Hematopoietic multipotent progenitor cell (in vitro differentiated cells): ENCODE measurements at regions not wholly inside any gene's neighbourhood (a gene's known extent, or its start where the extent isn't known, plus 50 kb on each side); places are given as distances from the start of the nearest gene placed in this dataset.

Experiments used
- DNase-seq, 3 donors: peaks; one replicate each; pipeline ENCODE4 v3.0.0-alpha.2; 2011 to 2015; ENCODE audit warnings: low read depth in 2 of 3, low spot score in 2 of 3

- no peak for DNase-seq
Observed at GRCh38 chr12:92003701-92004100, 141.9 kb downstream of the BTG1 start.

GRCh38 chr12:92002673-92003382, 142.8 kb downstream of the BTG1 start:
- no peak for DNase-seq

GRCh38 chr12:92002195-92002649, 143.4 kb downstream of the BTG1 start:
- no peak for DNase-seq

- DNase-seq: no peak
Observed at GRCh38 chr12:92000597-92000996, 145.0 kb downstream of the BTG1 start.

- DNase-seq: no peak
Observed at GRCh38 chr12:91999823-92000222, 145.8 kb downstream of the BTG1 start.

- no peak for DNase-seq
Observed at GRCh38 chr12:91998316-91998715, 147.3 kb downstream of the BTG1 start.

GRCh38 chr12:91994208-91994797, 151.3 kb downstream of the BTG1 start:
- no peak for DNase-seq

- no peak for DNase-seq
Observed at GRCh38 chr12:91993287-91994017, 152.2 kb downstream of the BTG1 start.

- no peak for DNase-seq
Observed at GRCh38 chr12:91991399-91992187, 154.1 kb downstream of the BTG1 start.

GRCh38 chr12:91990525-91990924, 155.1 kb downstream of the BTG1 start:
- no peak for DNase-seq

- no peak for DNase-seq
Observed at GRCh38 chr12:91989143-91989542, 156.5 kb downstream of the BTG1 start.

- no peak for DNase-seq
Observed at GRCh38 chr12:91988086-91988923, 157.3 kb downstream of the BTG1 start.

GRCh38 chr12:91986084-91986483, 159.6 kb downstream of the BTG1 start:
- DNase-seq: no peak

GRCh38 chr12:91985002-91985787, 160.5 kb downstream of the BTG1 start:
- DNase-seq: no peak

- no peak for DNase-seq
Observed at GRCh38 chr12:91984556-91984955, 161.1 kb downstream of the BTG1 start.

- no peak for DNase-seq
Observed at GRCh38 chr12:91983935-91984334, 161.7 kb downstream of the BTG1 start.

- no peak for DNase-seq
Observed at GRCh38 chr12:91982946-91983345, 162.7 kb downstream of the BTG1 start.

GRCh38 chr12:91980389-91980821, 165.2 kb downstream of the BTG1 start:
- DNase-seq: no peak

- DNase-seq: peak in 1 of 3 donors; percentile 35
Observed at GRCh38 chr12:91978143-91978542, 167.5 kb downstream of the BTG1 start.
